Large intestine (tissue), 3 donors: ENCODE measurements at regions not wholly inside any gene's neighbourhood (a gene's known extent, or its start where the extent isn't known, plus 50 kb on each side); places are given as distances from the start of the nearest gene placed in this dataset.
A peak's percentile ranks its signal among the peaks of the same experiment; 100 is the strongest.

Source experiments
- DNase-seq, 2 donors: peaks; one replicate each; pipeline versions ENCODE4 v3.0.0 to v3.0.0-alpha.2; 2013
- H3K27ac ChIP-seq: one replicate; pipeline ENCODE4 v1.5.1; 2013; ENCODE audit warnings: low read length
- H3K27me3 ChIP-seq: 2 replicates; pipeline ENCODE4 v1.6.1; 2013; ENCODE audit warnings: low read length; ENCODE audit not compliant: control insufficient read depth, insufficient read depth
- H3K36me3 ChIP-seq: 2 replicates; pipeline ENCODE4 v1.6.1; 2013; ENCODE audit warnings: low read length; ENCODE audit not compliant: control insufficient read depth, insufficient read depth
- H3K4me1 ChIP-seq: one replicate; pipeline ENCODE4 v1.6.1; 2013; ENCODE audit warnings: low read length; ENCODE audit not compliant: control insufficient read depth, insufficient read depth
- H3K4me3 ChIP-seq: one replicate; pipeline ENCODE4 v1.5.1; 2013; ENCODE audit warnings: low read length
- H3K9me3 ChIP-seq: one replicate; pipeline ENCODE4 v1.6.1; 2013; ENCODE audit warnings: mild to moderate bottlenecking, low read depth, low read length, moderate library complexity; ENCODE audit not compliant: control insufficient read depth
- WGBS: methylation state at CpG from one replicate; pipeline ENCODE4 v1.1.5; 2013; ENCODE audit warnings: low lambda C conversion rate; ENCODE audit not compliant: insufficient coverage; 5-methylcytosine and 5-hydroxymethylcytosine counted together

GRCh38 chr7:86949052-86949778 is 110.2 kb downstream of the ELAPOR2 start:
- Histone ChIP-seq H3K36me3 (no peaks in the 10 kb centered on the region), H3K27me3 (no peaks in the 10 kb centered on the region), H3K4me3 (no peak overlapping the region), H3K9me3 (no peaks in the 10 kb centered on the region), H3K27ac (no peak overlapping the region), H3K4me1 (no peaks in the 10 kb centered on the region)
- DNase-seq = no peak
- WGBS = 90% methylated on average over 2 of the region's 7 CpGs

GRCh38 chr7:86947929-86948328 is 111.5 kb downstream of the ELAPOR2 start:
- H3K4me1 ChIP-seq = no peaks in the 10 kb centered on the region
- H3K27ac ChIP-seq = no peak overlapping the region
- H3K27me3 ChIP-seq = no peaks in the 10 kb centered on the region
- no peaks in the 10 kb centered on the region for H3K9me3 ChIP-seq
- H3K4me3 ChIP-seq = no peak overlapping the region
- H3K36me3 ChIP-seq = no peaks in the 10 kb centered on the region
- no peak for DNase-seq
- 45% methylated on average over 1 of the region's 1 CpG for WGBS

- Histone ChIP-seq H3K27me3 (no peaks in the 10 kb centered on the region), H3K4me1 (no peaks in the 10 kb centered on the region), H3K9me3 (no peaks in the 10 kb centered on the region), H3K4me3 (no peak overlapping the region), H3K27ac (no peak overlapping the region), H3K36me3 (no peaks in the 10 kb centered on the region)
- WGBS = no CpG with 5 or more reads among the region's 1 CpG
- DNase-seq = no peak
Observed at GRCh38 chr7:86943447-86943846, 116.0 kb downstream of the ELAPOR2 start.

- no CpG with 5 or more reads among the region's 2 CpGs for WGBS
- Histone ChIP-seq H3K4me1 (no peaks in the 10 kb centered on the region), H3K9me3 (no peaks in the 10 kb centered on the region), H3K36me3 (no peaks in the 10 kb centered on the region), H3K27ac (no peak overlapping the region), H3K4me3 (no peak overlapping the region), H3K27me3 (no peaks in the 10 kb centered on the region)
- DNase-seq = no peak
Observed at GRCh38 chr7:86942995-86943394, 116.5 kb downstream of the ELAPOR2 start.

- H3K27ac ChIP-seq = no peak overlapping the region
- no peaks in the 10 kb centered on the region for H3K27me3 ChIP-seq
- H3K9me3 ChIP-seq = no peaks in the 10 kb centered on the region
- no peak for DNase-seq
- no peak overlapping the region for H3K4me3 ChIP-seq
- WGBS = no CpG with 5 or more reads among the region's 2 CpGs
- H3K36me3 ChIP-seq = no peaks in the 10 kb centered on the region
- no peaks in the 10 kb centered on the region for H3K4me1 ChIP-seq
Observed at GRCh38 chr7:86942081-86942480, 117.4 kb downstream of the ELAPOR2 start.

- Histone ChIP-seq H3K4me1 (no peaks in the 10 kb centered on the region), H3K9me3 (no peaks in the 10 kb centered on the region), H3K36me3 (no peaks in the 10 kb centered on the region), H3K4me3 (no peak overlapping the region), H3K27ac (no peak overlapping the region), H3K27me3 (no peaks in the 10 kb centered on the region)
- DNase-seq = peak; percentile 43 to 61
- no CpG with 5 or more reads among the region's 3 CpGs for WGBS
Observed at GRCh38 chr7:86939197-86939814, 120.1 kb downstream of the ELAPOR2 start.

GRCh38 chr7:86937363-86937878 is 122.0 kb downstream of the ELAPOR2 start:
- H3K4me1 ChIP-seq = no peaks in the 10 kb centered on the region
- no peaks in the 10 kb centered on the region for H3K36me3 ChIP-seq
- no peak overlapping the region for H3K4me3 ChIP-seq
- 88% methylated on average over 1 of the region's 2 CpGs for WGBS
- no peak overlapping the region for H3K27ac ChIP-seq
- no peaks in the 10 kb centered on the region for H3K27me3 ChIP-seq
- no peaks in the 10 kb centered on the region for H3K9me3 ChIP-seq
- DNase-seq = no peak

- Histone ChIP-seq H3K36me3 (no peaks in the 10 kb centered on the region), H3K9me3 (no peaks in the 10 kb centered on the region), H3K27ac (no peak overlapping the region), H3K4me1 (no peaks in the 10 kb centered on the region), H3K27me3 (no peaks in the 10 kb centered on the region), H3K4me3 (no peak overlapping the region)
- no peak for DNase-seq
- WGBS = 100% methylated on average over 2 of the region's 4 CpGs
Observed at GRCh38 chr7:86933295-86933845, 126.1 kb downstream of the ELAPOR2 start.

- no peak for DNase-seq
- Histone ChIP-seq H3K4me1 (no peaks in the 10 kb centered on the region), H3K4me3 (no peak overlapping the region), H3K36me3 (no peaks in the 10 kb centered on the region), H3K27ac (no peak overlapping the region), H3K9me3 (no peaks in the 10 kb centered on the region), H3K27me3 (no peaks in the 10 kb centered on the region)
- no CpG with 5 or more reads among the region's 3 CpGs for WGBS
Observed at GRCh38 chr7:86932038-86932512, 127.4 kb downstream of the ELAPOR2 start.

- Histone ChIP-seq H3K4me1 (no peaks in the 10 kb centered on the region), H3K4me3 (no peak overlapping the region), H3K36me3 (no peaks in the 10 kb centered on the region), H3K27ac (no peak overlapping the region), H3K27me3 (no peaks in the 10 kb centered on the region), H3K9me3 (no peaks in the 10 kb centered on the region)
- 100% methylated on average over 1 of the region's 2 CpGs for WGBS
- no peak for DNase-seq
Observed at GRCh38 chr7:86931439-86931838, 128.0 kb downstream of the ELAPOR2 start.
